ENCODE measurements at regions not wholly inside any gene's neighbourhood (a gene's known extent, or its start where the extent isn't known, plus 50 kb on each side); places are given as distances from the start of the nearest gene placed in this dataset.
A peak's percentile ranks its signal among the peaks of the same experiment; 100 is the strongest.
"Not testable (repeated sequence)": the region's sequence is repeated elsewhere in the genome, so short reads cannot be mapped to it uniquely, and the experiment has no call there.

- DNase-seq (ENCODE audit: low read depth), result no peak
Observed at GRCh38 chr13:112222971-112223370, 153.2 kb upstream of the SPACA7 start.

GRCh38 chr13:112223929-112224328 lies 152.2 kb upstream of the SPACA7 start:
- DNase-seq (ENCODE audit: low read depth), result not testable (repeated sequence)

GRCh38 chr13:112225429-112226090 lies 150.6 kb upstream of the SPACA7 start:
- no peak for DNase-seq (ENCODE audit: low read depth)

GRCh38 chr13:112226320-112227002 lies 149.7 kb upstream of the SPACA7 start:
- no peak for DNase-seq (ENCODE audit: low read depth)

- no peak for DNase-seq (ENCODE audit: low read depth)
Observed at GRCh38 chr13:112227031-112227430, 149.1 kb upstream of the SPACA7 start.

- DNase-seq (ENCODE audit: low read depth), result no peak
Observed at GRCh38 chr13:112229445-112229844, 146.7 kb upstream of the SPACA7 start.

GRCh38 chr13:112229992-112230872 lies 145.9 kb upstream of the SPACA7 start:
- no peak for DNase-seq (ENCODE audit: low read depth)

- DNase-seq (ENCODE audit: low read depth), result no peak
Observed at GRCh38 chr13:112231451-112232083, 144.6 kb upstream of the SPACA7 start.

GRCh38 chr13:112233256-112233655 lies 142.9 kb upstream of the SPACA7 start:
- no peak for DNase-seq (ENCODE audit: low read depth)

GRCh38 chr13:112233716-112234115 lies 142.4 kb upstream of the SPACA7 start:
- no peak for DNase-seq (ENCODE audit: low read depth)

- DNase-seq (ENCODE audit: low read depth), result no peak
Observed at GRCh38 chr13:112234131-112234875, 141.9 kb upstream of the SPACA7 start.

- DNase-seq (ENCODE audit: low read depth), result no peak
Observed at GRCh38 chr13:112236016-112236415, 140.1 kb upstream of the SPACA7 start.

GRCh38 chr13:112236539-112237197 lies 139.5 kb upstream of the SPACA7 start:
- DNase-seq (ENCODE audit: low read depth), result no peak

GRCh38 chr13:112238436-112238995 lies 137.6 kb upstream of the SPACA7 start:
- no peak for DNase-seq (ENCODE audit: low read depth)

GRCh38 chr13:112240076-112240475 lies 136.1 kb upstream of the SPACA7 start:
- DNase-seq (ENCODE audit: low read depth), result no peak

- peak; percentile 78 for DNase-seq (ENCODE audit: low read depth)
Observed at GRCh38 chr13:112241288-112241687, 134.9 kb upstream of the SPACA7 start.

GRCh38 chr13:112242777-112243176 lies 133.4 kb upstream of the SPACA7 start:
- no peak for DNase-seq (ENCODE audit: low read depth)

- no peak for DNase-seq (ENCODE audit: low read depth)
Observed at GRCh38 chr13:112244061-112244460, 132.1 kb upstream of the SPACA7 start.

GRCh38 chr13:112244495-112245177 lies 131.5 kb upstream of the SPACA7 start:
- no peak for DNase-seq (ENCODE audit: low read depth)

- no peak for DNase-seq (ENCODE audit: low read depth)
Observed at GRCh38 chr13:112245179-112245724, 130.9 kb upstream of the SPACA7 start.
